Cardiac fibroblast (primary cell): ENCODE measurements at regions not wholly inside any gene's neighbourhood (a gene's known extent, or its start where the extent isn't known, plus 50 kb on each side); places are given as distances from the start of the nearest gene placed in this dataset.
"Not testable (repeated sequence)": the region's sequence is repeated elsewhere in the genome, so short reads cannot be mapped to it uniquely, and the experiment has no call there.

ENCODE experiments used
- DNase-seq, 2 donors: peaks; one replicate each; pipeline versions ENCODE4 v3.0.0 to v3.0.0-alpha.2; 2010; ENCODE audit warnings: low read depth in 2 of 2
- H3K4me3 ChIP-seq, 2 donors: replicated peaks in 1 of 2; 1 replicate in 1 of 2; 2 replicates in 1 of 2; pipeline ENCODE4 v1.5.1; 2011; ENCODE audit warnings: low read depth in 2 of 2, low read length in 2 of 2, mild to moderate bottlenecking in 2 of 2, moderate library complexity in 1 of 2
- TF ChIP-seq, protein P1 (sequence below): IDR thresholded peaks from one replicate; pipeline ENCODE4 v1.5.1; 2011; ENCODE audit warnings: low read depth, mild to moderate bottlenecking, low read length, inconsistent platforms

DNA sequence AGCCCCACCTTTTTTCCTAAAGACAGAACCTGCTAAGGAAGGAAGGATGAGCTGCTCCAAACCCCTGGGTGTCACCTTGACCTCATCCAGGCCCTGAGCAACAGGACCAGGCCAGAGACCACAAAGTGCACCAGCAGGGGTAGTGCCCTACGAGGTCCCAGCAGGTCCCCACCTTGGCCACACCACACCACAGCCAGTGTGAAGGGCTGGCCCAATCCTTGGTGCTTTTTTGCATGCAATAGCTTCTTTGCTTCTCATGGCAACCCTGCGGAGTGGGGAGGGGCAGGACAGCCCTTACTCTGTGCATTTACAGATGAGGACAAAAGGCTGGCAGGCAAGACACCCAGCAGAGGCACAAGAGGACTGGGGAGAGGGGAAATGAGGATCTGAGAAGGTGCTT lies 352.6 kb downstream of the BCL11B start:
- no peak for DNase-seq
- TF ChIP-seq, protein P1, sequence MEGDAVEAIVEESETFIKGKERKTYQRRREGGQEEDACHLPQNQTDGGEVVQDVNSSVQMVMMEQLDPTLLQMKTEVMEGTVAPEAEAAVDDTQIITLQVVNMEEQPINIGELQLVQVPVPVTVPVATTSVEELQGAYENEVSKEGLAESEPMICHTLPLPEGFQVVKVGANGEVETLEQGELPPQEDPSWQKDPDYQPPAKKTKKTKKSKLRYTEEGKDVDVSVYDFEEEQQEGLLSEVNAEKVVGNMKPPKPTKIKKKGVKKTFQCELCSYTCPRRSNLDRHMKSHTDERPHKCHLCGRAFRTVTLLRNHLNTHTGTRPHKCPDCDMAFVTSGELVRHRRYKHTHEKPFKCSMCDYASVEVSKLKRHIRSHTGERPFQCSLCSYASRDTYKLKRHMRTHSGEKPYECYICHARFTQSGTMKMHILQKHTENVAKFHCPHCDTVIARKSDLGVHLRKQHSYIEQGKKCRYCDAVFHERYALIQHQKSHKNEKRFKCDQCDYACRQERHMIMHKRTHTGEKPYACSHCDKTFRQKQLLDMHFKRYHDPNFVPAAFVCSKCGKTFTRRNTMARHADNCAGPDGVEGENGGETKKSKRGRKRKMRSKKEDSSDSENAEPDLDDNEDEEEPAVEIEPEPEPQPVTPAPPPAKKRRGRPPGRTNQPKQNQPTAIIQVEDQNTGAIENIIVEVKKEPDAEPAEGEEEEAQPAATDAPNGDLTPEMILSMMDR, result no peak
- H3K4me3 ChIP-seq, result no peak overlapping the region

DNA sequence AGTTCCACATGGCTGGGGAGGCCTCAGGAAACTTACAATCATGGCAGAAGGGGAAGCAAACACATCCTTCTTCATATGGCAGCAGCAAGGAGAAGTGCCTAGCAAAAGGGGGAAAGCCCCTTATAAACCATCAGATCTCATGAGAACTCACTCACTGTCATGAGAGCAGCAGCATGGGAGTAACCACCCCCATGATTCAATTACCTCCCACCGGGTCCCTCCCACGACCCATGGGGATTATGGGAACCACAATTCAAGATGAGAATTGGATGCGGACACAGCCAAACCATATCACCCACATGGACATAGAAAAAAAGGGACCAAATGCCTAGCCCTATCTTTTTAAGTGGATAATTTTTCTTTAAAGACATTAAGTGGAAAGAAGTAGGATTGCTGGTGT lies 350.7 kb downstream of the BCL11B start:
- H3K4me3 ChIP-seq, DNase-seq: not testable (repeated sequence)

- H3K4me3 ChIP-seq, result no peak overlapping the region
- DNase-seq, result no peak
- TF ChIP-seq, protein P1, result no peak
Observed at GRCh38 chr14:98923596-98923995, 348.4 kb downstream of the BCL11B start.

GRCh38 chr14:98924046-98924445 lies 348.0 kb downstream of the BCL11B start:
- TF ChIP-seq, protein P1, result no peak
- H3K4me3 ChIP-seq, result no peak overlapping the region
- DNase-seq, result no peak

GRCh38 chr14:98925354-98926040 lies 346.5 kb downstream of the BCL11B start:
- H3K4me3 ChIP-seq, result no peak overlapping the region
- TF ChIP-seq, protein P1, result no peak
- no peak for DNase-seq

DNA sequence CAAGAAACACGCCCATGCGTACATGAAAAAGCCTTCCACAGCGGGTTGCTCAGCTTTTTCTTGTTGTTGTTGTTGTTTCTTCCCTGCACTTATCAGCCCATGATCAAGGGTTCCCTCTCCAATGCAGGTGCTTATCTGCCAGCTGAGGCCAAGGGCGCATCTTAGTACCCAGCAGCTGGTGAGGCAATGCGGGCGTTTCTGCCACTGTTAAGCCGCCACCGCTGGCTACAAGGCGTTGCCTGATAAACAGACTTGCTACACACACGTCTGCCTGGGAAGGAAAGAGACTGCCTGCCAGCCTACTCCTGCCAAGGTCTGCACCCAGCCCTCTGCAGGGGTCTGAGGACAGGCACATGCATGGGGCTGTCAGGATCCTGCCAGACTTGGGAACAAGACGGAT lies 345.9 kb downstream of the BCL11B start:
- no peak overlapping the region for H3K4me3 ChIP-seq
- DNase-seq, result no peak
- TF ChIP-seq, protein P1, result no peak

DNA sequence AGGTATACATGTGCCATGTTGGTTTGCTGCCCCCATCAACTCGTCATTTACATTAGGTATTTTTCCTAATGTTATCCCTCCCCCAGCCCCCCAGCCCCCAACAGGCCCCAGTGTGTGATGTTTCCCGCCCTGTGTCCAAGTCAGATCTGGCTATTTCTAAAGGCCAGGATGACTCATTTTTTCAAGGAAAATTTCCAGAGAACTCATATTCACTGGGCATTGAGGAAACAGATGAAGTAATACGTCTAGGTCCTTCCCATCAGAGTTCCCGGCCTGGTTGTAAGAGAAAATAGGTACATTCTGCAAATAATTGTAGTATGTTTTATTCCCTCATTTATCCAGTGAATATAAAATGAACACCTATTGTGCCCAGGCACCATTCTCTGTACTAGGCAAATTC lies 345.2 kb downstream of the BCL11B start:
- TF ChIP-seq, protein P1, result no peak
- no peak for DNase-seq
- H3K4me3 ChIP-seq, result no peak overlapping the region
